SHP77 (cell line): ENCODE measurements at regions not wholly inside any gene's neighbourhood (a gene's known extent, or its start where the extent isn't known, plus 50 kb on each side); places are given as distances from the start of the nearest gene placed in this dataset.
"Not testable (repeated sequence)": the region's sequence is repeated elsewhere in the genome, so short reads cannot be mapped to it uniquely, and the experiment has no call there.

Experiments used
- DNase-seq, 2 experiments: peaks; one replicate each; lab custom pipeline; 2025; lab: John Stamatoyannopoulos, UW

DNA sequence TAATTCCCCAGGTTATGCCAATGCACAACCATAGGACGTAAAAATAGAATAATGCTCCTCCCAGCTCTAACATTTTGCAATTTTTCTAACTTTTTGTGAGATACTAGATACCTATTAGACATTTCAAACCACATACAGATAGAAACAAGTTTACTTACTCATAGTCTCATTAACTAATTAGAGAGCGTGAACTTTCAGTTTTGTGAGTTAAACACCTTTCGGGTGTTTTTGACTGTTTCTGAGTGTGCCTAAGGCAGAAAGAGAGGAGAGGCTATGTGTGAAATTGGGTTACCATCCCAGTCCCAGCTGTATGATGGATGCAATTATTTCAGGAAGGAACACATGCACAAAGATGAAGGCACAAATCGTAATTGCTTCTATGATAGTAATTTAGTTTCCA, 300.4 kb upstream of the POU1F1 start:
- no peak for DNase-seq

DNA sequence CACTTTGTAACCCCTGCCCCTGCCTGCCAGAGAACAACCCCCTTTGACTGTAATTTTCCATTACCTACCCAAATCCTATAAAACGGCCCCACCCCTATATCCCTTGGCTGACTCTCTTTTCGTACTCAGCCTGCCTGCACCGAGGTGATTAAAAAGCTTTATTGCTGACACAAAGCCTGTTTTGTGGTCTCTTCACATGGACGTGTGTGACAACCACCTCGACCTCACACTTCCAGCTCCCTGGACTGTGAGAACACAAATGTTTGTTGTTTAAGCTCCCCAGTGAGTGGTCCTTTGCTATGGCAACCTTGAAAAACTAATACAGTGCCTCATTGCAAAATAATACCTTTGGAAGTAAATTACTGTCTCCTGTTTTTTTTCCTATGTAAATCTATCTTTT, 299.2 kb upstream of the POU1F1 start:
- no peak for DNase-seq

DNA sequence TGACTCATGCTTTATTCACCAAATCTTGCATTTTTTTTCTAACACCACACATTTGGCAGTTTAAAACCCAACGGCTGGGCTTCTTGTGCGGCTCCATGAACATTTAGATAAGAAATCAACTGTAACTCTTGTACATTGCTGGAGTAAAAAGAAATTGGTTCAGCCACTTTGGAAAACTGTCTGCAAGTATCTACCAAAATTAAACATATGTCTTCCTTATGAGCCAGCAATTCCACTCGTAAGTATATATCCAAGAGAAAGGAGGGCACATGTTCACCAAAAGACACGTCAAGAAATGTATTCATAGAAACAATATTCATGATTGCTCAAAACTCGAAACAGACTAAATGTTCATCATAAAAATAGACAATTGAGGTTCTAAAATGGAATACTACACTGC, 291.9 kb upstream of the POU1F1 start:
- DNase-seq: no peak

DNA sequence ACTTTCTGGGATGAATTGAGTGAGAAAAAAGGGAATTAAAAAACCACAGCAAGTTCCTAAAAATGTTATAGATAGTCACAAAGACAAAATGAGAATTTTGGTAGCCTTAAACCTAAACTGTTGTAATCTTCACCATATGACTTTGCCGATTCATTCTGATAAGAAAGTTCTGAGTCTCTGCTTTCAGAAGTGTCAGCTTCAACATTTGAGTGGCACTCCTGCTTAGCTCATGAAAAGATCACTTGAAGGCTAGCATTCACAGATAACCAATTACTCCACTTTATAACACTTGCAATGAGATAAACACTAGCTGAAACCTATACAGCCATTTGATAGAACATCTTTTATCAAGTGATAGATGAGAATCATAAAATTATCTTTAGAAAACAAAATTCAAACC, 288.1 kb upstream of the POU1F1 start:
- DNase-seq: no peak

DNA sequence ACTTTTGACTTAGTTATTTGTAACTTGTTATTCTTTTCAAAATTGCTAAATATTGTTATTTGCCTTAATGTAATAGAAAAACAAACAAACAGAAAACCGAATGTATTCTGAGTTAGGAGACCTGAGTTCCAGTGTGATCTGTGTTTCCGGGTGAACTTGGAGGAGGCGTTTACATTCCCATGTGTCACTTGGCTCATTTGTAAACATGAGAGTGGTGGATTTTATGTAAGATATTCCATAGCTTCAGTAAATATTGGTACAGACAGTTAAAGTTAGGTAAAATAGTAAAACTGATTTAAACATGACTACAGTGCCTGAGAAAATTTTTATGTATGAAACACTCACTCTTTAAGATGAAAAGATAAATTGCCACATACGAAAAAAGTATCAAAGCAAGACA, 287.3 kb upstream of the POU1F1 start:
- no peak for DNase-seq

DNA sequence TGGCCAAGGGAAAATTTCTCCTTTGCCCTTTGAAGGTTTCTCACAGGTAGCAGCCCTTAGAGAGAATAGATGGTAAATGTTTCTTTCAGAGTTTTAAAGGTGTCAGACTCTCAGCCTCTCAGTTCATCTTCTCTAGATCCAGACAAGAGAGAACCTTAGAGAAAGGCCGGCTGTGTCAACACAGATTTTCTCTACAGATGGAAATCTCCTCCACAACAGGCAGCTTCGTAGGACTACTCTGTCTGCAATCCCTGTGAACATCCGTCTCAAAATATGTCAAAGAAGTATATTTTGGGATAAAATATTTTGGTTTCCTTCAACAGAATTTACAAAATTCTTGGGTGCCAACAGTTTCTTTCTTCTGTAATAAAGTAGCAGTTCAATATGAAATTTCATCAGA, 282.1 kb upstream of the POU1F1 start:
- no peak for DNase-seq

DNA sequence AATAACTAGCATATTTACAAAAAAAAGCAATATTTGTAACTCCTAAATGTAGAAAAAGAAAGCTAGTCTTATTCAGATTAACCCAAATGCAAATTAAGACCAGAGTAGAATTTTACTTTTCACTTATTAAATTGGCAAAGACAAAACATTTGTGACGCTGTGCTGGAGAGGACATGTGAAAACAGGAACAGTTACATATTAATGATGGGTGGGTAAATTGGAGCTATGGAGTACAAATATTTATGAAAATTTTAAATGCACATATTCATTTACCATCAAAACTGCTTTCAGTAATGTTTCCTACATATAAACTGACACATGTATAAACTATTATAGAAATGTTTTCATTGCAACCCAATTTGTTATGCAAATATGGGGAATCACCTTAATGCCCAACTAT, 278.9 kb upstream of the POU1F1 start:
- no peak for DNase-seq

DNA sequence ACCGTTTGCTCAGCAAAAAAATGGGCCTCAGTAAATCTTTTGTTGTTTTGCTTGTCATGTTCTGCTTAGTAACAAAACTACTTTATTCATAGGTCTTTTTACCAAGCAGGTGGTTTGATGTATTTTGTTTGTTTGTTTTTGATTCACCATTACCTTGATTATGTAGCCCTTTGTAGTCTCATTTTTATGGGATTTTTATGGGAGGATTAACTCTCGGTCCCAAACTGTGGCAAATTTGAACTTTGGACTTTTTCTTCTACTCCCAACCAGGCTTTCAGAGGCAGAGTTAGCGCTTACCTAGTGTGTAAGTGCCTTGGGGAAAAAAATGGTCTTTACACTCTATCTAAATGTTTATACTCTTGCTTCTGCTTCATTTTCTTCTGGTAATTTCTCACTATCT, 276.7 kb upstream of the POU1F1 start:
- no peak for DNase-seq

DNA sequence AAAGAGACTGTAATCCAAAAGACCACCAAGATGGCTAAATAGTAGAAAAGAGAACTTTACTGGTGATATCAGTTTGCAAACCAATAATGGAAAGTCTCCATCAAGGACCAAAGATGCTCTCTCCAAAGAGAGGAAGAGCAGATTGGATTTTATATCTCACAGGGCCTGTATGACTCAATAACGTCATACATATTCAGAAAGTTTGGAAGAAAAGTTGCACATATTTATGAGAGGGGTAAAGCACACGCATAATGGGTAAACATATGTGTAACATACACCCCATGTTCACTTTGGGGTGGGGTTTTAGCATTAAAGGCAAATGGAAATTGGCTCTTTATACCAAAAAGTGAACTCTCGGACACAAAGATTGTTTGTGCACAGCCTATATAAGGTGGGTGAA, 274.5 kb upstream of the POU1F1 start:
- no peak for DNase-seq

DNA sequence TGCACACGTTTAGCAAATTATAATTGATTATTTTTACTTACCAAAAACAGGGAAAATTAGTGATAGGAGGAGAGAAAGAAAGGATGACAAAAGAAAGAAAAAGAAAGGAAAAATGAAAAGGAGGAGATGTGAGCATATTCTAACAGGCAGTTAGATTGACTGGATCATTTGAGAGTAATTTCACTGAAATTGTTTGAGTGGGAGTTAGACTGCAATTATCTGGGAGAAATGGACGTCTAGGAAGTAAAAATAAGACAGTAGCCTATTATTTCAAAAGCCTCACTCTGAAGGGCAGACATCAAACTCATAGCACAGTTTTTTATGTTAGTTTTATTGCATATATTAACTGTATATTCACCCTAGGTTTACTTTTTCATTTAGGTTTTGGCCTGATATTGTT, 272.8 kb upstream of the POU1F1 start:
- no peak for DNase-seq

DNA sequence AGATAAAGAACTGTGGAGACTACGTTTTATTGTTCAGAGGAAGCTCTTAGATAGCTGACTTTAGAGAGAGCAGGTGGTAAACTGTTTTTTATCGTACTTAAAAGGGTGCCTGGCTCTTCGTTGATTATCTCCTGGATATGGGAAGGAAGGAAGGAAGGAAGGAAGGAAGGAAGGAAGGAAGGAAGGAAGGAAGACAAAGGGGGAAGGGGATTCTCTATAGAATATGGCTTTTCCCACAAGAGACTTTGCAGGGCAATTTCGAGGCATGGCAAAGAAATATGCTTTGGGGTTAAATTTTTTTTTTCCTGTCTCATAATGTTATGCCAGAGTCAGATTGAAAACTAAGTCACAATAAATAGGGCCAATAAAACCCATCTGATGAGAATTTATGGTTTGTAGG, 271.9 kb upstream of the POU1F1 start:
- DNase-seq: no peak

DNA sequence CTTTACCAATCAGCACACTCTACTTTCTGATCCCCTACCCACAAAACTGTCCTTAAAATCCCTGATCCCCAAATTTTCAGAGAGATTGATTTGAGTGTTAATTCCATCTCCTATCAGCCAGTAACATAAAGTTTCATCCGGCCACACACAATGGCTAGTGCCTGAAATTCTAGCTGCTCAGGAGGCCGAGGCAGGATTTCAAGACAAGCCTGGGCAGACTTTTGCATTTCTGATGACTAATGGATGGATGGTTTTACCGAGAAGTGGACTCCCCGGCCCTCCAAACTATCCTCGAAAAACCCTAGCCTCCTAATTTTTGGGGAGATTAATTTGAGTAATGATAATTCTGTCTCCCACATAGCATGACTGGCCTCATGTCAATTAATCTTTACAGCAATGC, 269.8 kb upstream of the POU1F1 start:
- no peak for DNase-seq

DNA sequence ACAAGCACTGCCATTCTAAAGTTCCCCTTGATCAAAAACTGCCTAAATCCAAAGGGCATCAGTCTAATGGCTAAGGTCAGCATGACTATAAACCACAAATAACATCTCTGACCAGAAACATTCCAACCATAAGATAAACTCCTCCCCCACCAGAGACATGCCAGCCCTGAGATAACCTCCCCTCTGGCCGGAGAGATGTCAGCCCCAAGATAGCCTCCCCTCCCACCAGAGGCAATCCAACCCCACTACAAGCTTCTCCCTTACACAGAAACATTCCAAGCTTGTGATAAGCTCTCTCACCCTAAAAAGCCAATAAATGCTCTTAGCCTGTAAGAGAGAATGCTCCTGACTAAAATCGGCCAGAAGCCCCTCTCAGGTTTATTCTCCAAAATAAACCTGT, 267.0 kb upstream of the POU1F1 start:
- DNase-seq: not testable (repeated sequence)

DNA sequence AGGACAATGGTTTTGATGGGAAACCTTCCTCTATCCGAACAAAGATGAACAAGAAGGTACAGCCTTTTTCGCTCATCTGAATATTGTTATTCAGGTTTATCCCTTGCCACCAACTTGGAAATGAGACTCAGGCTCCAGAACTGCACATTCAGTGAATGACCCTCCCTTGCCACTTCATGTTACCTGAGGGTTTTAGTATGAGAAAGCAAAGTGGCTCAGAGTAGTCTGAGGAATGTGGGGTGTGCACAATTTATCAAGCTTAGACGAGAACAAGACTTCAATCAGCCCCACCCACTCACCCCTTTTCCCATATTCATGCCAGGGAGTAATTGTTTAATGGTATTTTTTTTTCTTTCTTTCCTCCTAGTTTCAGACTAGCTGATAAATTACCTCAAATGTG, 265.3 kb upstream of the POU1F1 start:
- DNase-seq: no peak

DNA sequence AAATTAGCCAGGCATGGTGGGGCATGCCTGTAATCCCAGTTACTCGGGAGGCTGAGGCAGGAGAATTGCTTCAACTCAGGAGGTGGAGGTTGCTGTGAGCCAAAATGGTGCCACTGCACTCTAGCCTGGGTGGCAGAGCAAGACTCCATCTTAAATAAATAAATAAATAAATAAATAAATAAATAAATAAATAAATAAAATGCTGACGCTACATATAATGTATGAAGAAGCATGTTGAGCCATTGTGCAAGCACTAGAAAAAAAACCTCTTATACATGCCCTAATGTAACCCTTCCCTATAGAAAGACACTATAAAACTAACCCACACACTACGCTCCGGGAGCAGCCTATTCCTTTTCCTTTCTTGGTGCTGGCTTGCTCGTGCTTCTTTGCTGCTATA, 262.3 kb upstream of the POU1F1 start:
- not testable (repeated sequence) for DNase-seq

DNA sequence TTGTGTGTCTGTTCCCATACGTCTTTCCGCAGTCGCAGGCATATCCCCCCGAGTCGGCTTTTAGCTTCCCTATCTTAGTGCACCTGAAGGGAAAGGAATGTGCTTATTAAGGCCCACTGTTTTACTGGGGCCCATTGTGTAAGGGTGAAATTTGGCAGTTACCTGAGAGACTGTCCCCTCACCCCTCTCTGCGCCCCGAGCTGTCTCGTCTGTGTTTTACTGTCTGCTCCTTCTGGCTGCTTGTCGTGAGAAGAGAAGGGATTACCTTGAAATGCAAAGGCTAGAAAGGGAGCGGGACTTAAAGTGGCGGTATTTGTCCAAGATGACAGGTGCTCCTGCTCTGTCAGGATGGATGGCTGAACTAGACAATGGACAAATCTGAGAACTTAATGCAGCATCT, 233.0 kb upstream of the POU1F1 start:
- DNase-seq: no peak

DNA sequence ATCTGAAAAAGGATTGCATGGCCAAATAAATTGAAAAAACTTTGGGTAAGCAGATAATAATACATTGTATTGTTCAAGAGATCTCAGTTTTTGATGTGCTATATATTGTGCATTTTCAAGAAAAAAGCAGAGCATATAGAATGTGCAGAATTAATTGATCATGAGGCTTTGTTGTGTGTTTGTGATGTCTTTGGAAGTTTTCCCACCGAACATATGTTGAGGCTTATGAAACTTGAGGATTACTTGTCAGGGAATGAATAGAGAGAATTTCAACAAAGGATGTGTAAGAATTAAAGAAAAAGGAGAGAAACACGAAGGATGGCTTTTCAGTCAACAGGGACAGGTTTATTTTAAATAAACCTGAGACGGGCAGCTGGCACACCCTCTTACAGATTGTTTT, 232.5 kb upstream of the POU1F1 start:
- no peak for DNase-seq

DNA sequence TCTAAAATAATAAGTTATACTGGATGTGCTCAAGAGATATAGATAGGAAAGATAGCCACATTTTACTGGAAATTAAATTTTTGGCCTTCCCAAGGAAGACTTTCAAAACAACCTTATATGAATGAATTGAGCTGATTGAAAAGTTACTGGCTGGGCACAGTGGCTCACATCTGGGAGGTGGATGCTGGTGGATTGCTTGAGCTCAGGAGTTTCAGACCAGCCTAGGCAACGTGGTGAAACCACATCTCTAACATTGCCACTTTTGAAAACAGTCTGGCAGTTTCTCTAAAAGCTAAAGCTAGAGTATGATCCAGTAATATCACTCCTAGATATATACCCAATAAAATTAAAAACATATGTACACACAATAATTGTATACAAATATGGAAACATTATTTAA, 231.4 kb upstream of the POU1F1 start:
- DNase-seq: no peak

DNA sequence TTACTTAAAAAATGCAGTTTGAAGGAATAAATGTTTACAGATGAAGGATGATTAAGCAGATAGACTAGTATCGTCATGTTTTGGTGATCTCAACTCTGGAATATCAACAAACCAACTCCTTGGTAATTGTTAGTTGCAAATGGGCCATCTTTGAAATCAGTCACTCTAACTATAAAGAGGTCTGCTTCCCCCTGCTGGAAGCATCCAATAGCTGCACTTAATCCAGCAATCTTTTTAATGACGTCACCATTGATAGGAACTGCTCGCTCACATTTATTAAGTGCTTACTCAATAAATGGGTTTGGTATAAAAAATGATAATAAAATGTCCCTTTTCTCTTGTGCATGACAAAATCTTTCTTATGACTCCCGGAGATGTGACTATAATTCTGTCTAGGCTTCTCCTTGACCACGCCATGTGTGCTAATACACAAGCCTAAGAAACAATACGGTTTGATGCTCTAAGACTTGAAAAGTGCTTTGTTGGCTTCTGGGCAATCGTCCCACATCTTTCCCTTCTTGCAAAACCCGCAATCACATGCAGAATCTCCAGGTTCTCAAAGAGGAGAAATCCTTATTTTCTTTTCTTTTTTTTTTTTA, 227.6 kb upstream of the POU1F1 start:
- peak; percentile 32 to 34 for DNase-seq

DNA sequence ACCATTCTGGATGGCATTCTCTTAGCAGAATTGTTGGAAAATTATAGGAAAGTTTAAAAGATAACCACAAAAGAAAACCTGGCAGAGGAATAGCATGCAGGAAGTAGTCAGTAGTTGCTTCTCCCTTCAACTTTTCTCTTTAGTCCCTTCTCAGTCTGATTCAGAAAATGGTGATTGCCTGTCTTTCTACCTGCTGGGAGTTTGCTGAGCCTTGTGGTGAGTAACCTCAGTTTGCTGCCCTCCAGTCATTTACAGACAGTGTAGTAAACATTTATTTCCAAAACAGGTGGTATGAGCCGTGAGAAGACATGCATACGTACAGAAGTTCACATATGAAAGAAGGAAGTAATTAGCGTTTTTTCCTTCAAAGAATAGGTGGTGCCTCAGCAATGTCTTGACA, 224.7 kb upstream of the POU1F1 start:
- no peak for DNase-seq

DNA sequence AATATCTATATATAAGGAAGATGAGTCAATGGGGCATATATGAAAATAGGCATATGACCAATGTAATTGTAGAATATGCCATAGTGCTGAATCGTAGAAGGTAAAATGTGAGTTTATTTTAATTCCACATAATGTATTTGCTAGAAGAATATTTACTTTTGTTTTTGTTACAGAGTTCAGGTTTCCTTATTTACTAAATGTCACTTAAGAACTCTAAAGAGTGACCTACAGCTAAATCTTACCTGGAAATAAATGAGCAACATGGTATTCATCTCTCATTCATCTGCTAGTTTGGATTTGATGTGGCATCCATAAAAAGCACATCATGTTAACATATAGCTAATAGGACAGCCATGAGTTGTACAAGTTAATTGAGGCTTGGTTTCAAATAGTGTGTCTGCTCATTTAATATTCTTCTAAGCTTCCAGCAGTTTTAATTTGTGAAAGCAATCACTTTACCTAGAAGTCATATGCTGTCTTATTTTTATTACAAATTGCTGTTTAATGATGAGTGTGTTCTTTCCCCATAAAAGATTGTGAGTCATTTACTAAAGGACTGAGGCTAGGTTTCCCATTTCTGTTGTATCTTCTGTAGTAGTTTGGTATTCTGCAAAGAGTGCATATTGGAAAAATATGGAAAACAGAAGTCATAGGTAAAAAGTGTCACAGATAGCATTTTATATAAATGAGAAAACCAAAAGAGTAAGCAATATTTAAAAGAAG, 222.1 kb upstream of the POU1F1 start:
- no peak for DNase-seq

DNA sequence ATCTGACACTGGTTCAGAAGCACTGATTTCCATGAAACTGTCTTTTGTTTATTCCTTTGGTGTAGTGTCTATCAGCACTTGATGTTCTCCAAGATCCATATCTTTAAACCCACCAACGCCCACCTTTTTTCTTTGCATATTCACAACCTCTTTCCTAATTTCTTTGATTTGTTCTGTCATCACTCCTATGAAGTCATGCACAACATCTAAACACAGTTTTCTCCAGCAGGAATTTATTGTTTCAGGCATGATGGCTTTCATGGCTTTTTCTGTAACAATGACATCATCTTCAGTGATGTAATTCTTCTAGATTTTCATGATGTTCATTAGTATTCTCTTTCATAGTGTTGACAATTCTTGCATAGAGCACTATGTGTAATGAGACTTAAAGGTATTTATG, 219.6 kb upstream of the POU1F1 start:
- no peak for DNase-seq

DNA sequence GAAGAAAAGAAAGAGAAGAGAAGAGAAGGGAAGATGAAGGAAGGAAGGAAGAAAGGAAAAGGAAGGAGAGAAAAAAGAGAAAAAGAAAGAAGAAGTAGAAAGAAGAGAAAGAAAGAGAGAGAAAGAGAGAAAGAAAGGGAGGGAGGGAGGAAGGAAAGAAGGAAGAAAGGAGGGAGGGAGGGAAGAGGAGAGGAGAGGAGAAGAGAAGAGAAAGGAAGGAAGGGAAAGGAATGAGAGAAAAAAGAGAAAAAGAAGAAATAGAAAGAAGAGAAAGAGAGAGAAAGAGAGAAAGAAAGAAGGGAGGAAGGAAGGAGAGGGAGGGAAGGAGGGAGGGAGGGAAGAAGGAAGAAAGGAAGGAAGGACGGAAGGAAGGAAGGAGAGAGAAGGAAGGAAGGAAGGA, 217.9 kb upstream of the POU1F1 start:
- no peak for DNase-seq

DNA sequence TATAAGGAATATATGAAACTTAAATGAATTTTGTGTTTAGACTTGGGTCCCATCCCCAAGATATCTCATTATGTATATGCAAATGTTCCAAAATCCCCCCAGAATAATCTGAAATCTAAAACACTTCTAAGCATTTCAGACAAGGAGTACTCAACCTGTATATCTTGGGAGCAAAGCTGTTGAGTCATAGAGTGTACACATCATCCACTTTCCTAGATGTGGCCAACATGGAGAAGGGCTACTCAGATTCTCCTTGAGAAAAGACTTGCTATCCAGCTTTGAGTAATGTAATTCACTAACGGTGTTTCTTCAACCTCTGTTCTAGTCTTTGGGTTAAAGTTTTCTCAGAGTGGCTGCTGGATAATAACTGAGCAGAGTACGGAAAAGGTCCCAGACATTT, 215.5 kb upstream of the POU1F1 start:
- no peak for DNase-seq
